K562 (cell line): ENCODE measurements at regions not wholly inside any gene's neighbourhood (a gene's known extent, or its start where the extent isn't known, plus 50 kb on each side); places are given as distances from the start of the nearest gene placed in this dataset.
"Not testable (repeated sequence)": the region's sequence is repeated elsewhere in the genome, so short reads cannot be mapped to it uniquely, and the experiment has no call there.

Experiments used
- ATAC-seq: fragments of 200-7000 bp; cut with Tn5 transposase; 3 replicates; pipeline ENCODE4 v1.9.1; 2020; ENCODE audit warnings: moderate library complexity
- BruUV-seq: library from RNA; stranded (reverse); fragments of 400-500 nt; replicated peaks from 2 replicates; lab custom pipeline; 2021; lab: Mats Ljungman, UMichigan
- CTCF ChIA-PET: fragments of 300-600 bp; formaldehyde crosslinking; extraction: SDS; loops from one replicate; lab custom pipeline; 2021; ENCODE audit warnings: low intra/inter-chr PET ratio; lab: Yijun Ruan, JAX
- POLR2A ChIA-PET: fragments of 300-600, 350-650 bp; sonication (Branson Sonifier 250); formaldehyde crosslinking; extraction: SDS; loops from one replicate; lab custom pipeline; 2021; ENCODE audit warnings: antibody characterized with exemption, inconsistent platforms; lab: Yijun Ruan, JAX
- DNase-seq, 4 experiments: peaks; one replicate each; pipeline versions ENCODE4 v3.0.0 to v3.0.0-alpha.2; 2011 to 2018; ENCODE audit warnings: low spot score in 3 of 4, mixed read lengths in 3 of 4; ENCODE audit errors: extremely low read depth in 1 of 4
- FAIRE-seq: peaks from 2 replicates; lab custom pipeline; 2011; peaks lifted over from hg19 to GRCh38; lab: Jason Lieb, UNC
- H2AFZ ChIP-seq: 2 replicates; pipeline ENCODE4 v1.6.0; 2011; ENCODE audit warnings: low read depth, low read length, control low read depth, inconsistent platforms
- H3K27ac ChIP-seq: fragments of 200-600 bp; 3 replicates; pipeline ENCODE4 v1.8.0; 2011; ENCODE audit warnings: low read depth, mild to moderate bottlenecking, control low read depth, inconsistent platforms, low read length, moderate library complexity, mixed read lengths; ENCODE audit errors: extremely low read depth
- H3K27me3 ChIP-seq, 2 experiments: fragments of 300-600 bp in 1 of 2; 2 replicates in 1 of 2; 3 replicates in 1 of 2; pipeline versions ENCODE4 v1.6.0 to v1.8.0; 2011; ENCODE audit warnings: inconsistent platforms in 2 of 2, low read length in 2 of 2, mild to moderate bottlenecking in 1 of 2, mixed read lengths in 1 of 2, moderate library complexity in 1 of 2; ENCODE audit not compliant: control insufficient read depth in 2 of 2, insufficient read depth in 2 of 2
- H3K36me3 ChIP-seq: fragments of 300-600 bp; 3 replicates; pipeline ENCODE4 v1.8.0; 2011; ENCODE audit warnings: mild to moderate bottlenecking, low read length, inconsistent platforms; ENCODE audit not compliant: control insufficient read depth, insufficient read depth
- H3K4me1 ChIP-seq, 2 experiments: fragments of 200-600 bp in 1 of 2; replicated peaks in 1 of 2; 2 replicates in 1 of 2; 3 replicates in 1 of 2; pipeline versions ENCODE4 v1.5.1 to v1.8.0; 2011; ENCODE audit warnings: inconsistent platforms in 2 of 2, low read length in 2 of 2, mild to moderate bottlenecking in 1 of 2, mixed read lengths in 1 of 2, moderate library complexity in 1 of 2; ENCODE audit not compliant: control insufficient read depth in 2 of 2, insufficient read depth in 2 of 2
- H3K4me2 ChIP-seq: 2 replicates; pipeline ENCODE4 v1.6.1; 2011; ENCODE audit warnings: low read length, control low read depth, inconsistent platforms, mixed read lengths; ENCODE audit not compliant: insufficient read depth
- H3K4me3 ChIP-seq: fragments of 200-600 bp; sonication (generic), shearing (Covaris generic); 2 replicates; pipeline ENCODE4 v1.5.1; 2016; ENCODE audit warnings: control low read depth, inconsistent platforms
- H3K79me2 ChIP-seq: fragments of 200-600 bp; 3 replicates; pipeline ENCODE4 v1.8.0; 2011; ENCODE audit warnings: low read length, inconsistent platforms; ENCODE audit not compliant: control insufficient read depth, insufficient read depth
- H3K9ac ChIP-seq, 2 experiments: 2 replicates each; pipeline versions ENCODE4 v1.6.0 to v1.6.1; 2011; ENCODE audit warnings: low read depth in 2 of 2, low read length in 2 of 2, control low read depth in 1 of 2, inconsistent platforms in 1 of 2, mild to moderate bottlenecking in 1 of 2, mixed read lengths in 1 of 2; ENCODE audit not compliant: insufficient read depth in 1 of 2
- H3K9me1 ChIP-seq: one replicate; pipeline ENCODE4 v1.6.0; 2011; ENCODE audit warnings: inconsistent platforms, mild to moderate bottlenecking, low read length, moderate library complexity; ENCODE audit not compliant: control insufficient read depth, insufficient read depth
- H3K9me3 ChIP-seq: replicated peaks from 2 replicates; pipeline ENCODE4 v1.5.1; 2011; ENCODE audit warnings: low read depth, low read length, inconsistent platforms; ENCODE audit not compliant: control insufficient read depth, insufficient read depth
- H4K20me1 ChIP-seq: replicated peaks from 2 replicates; pipeline ENCODE4 v1.6.1; 2011; ENCODE audit warnings: low read length, inconsistent platforms, mixed read lengths; ENCODE audit not compliant: control insufficient read depth, insufficient read depth
- C11orf30 ChIP-seq: fragments of 450-650 bp; IDR thresholded peaks from 2 replicates; pipeline ENCODE4 v1.6.1; 2016; ENCODE audit warnings: low read depth, mild to moderate bottlenecking
- MAFF ChIP-seq: IDR thresholded peaks from 2 replicates; pipeline ENCODE4 v1.6.1; 2012; ENCODE audit warnings: low read length, improper control_type of control experiment
- MAFG ChIP-seq: fragments of 450-650 bp; conservative IDR thresholded peaks from 2 replicates; pipeline ENCODE4 v1.6.1; 2016; ENCODE audit warnings: missing genetic modification characterization, missing compliant biosample characterization
- MAFK ChIP-seq: IDR thresholded peaks from 2 replicates; pipeline ENCODE4 v1.6.1; 2011; ENCODE audit warnings: low read length, improper control_type of control experiment
- ZNF316 ChIP-seq: fragments of 450-650 bp; IDR thresholded peaks from 2 replicates; pipeline ENCODE4 v1.6.1; 2016
- WGBS: fragments of 100-300 bp; shearing (Covaris generic); methylation state at CpG from one replicate; pipeline ENCODE4 v1.1.6; 2016; ENCODE audit warnings: low coverage, mixed read lengths; ENCODE audit not compliant: insufficient coverage; ENCODE audit errors: missing lambda C conversion rate; 5-methylcytosine and 5-hydroxymethylcytosine counted together
- in situ Hi-C: fragments of 300-500 bp; cut with MboI; formaldehyde crosslinking; loops from 4 replicates; pipeline ENCODE4 v1.15.0; 2018; ENCODE audit warnings: inconsistent platforms, mixed read lengths
- intact Hi-C: fragments of 100-400 bp; cut with micrococcal nuclease; formaldehyde crosslinking; loops from 2 replicates; pipeline ENCODE4 v1.14.2; 2022

DNA sequence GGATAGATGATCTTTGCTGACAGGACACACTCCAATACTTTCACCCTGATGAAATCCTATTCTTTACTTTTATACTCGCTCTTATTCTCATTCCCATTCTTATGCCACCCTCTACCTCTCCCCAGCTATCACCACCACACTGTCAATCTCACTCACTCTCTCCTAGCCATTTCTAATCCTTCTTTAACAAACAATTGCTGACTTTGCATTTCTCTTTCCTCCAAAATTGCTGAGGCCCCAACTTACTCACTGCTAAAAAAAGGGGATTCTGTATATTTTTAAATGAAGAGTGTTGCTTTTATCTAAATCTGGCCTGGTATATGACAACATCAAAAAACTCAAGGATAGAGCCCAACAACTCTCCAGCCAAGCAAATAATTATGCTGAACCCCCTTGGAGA is 515.4 kb downstream of the MATN1 start:
- H3K36me3 ChIP-seq, H3K9me1 ChIP-seq, H3K9me3 ChIP-seq, H3K4me2 ChIP-seq, H3K79me2 ChIP-seq, CTCF ChIA-PET, FAIRE-seq, H2AFZ ChIP-seq: not testable (repeated sequence)
- POLR2A ChIA-PET = interaction anchor here (1.4 kb wide), 1 partner anchor 14 kb away, joined by 4 read pairs; no protein-coding TSS in a partner anchor
- WGBS = 0% methylated on average over 1 of the region's 1 CpG
- peaks cover 15 to 23% of the 10 kb centered on the region in 2 experiments; a peak in 3 of 5 replicates for H3K27me3 ChIP-seq
- peak; percentile 93 for TF ChIP-seq MAFG
- TF ChIP-seq MAFK = peak; percentile 90
- TF ChIP-seq ZNF316 = peak; percentile 96
- peak; percentile 88 for TF ChIP-seq MAFF
- TF ChIP-seq C11orf30 = peak; percentile 93
- TF ChIP-seq, all 486 proteins: peak for 5; not testable (repeated sequence) for 481
- H3K4me3 ChIP-seq, ATAC-seq, DNase-seq, in situ Hi-C loops, H4K20me1 ChIP-seq, H3K4me1 ChIP-seq, intact Hi-C loops, H3K27ac ChIP-seq, BruUV-seq, H3K9ac ChIP-seq: not testable (repeated sequence)

DNA sequence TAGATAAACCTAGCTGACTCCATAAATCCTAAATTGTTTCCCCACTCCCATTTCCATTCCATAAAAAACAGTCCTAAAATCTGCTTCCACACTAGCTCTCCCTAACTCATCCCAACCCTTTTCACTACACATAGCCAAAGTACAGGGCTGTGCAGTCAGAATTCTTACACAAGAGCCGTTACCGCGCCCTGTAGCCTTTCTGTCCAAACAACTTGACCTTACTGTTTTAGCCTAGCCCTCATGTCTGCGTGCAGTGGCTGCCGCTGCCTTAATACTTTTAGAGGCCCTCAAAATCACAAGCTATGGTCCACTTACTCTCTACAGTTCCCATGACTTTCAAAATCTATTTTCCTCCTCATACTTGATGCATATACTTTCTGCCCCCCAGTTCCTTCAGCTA is 516.8 kb downstream of the MATN1 start:
- WGBS = 2% methylated on average over 5 of the region's 5 CpGs
- H4K20me1 ChIP-seq, H3K27ac ChIP-seq, H3K4me2 ChIP-seq, H3K9me3 ChIP-seq, CTCF ChIA-PET, H3K9me1 ChIP-seq, H2AFZ ChIP-seq, DNase-seq, H3K4me3 ChIP-seq, H3K9ac ChIP-seq, H3K4me1 ChIP-seq, ATAC-seq, intact Hi-C loops, H3K79me2 ChIP-seq, H3K36me3 ChIP-seq, in situ Hi-C loops, BruUV-seq, FAIRE-seq: not testable (repeated sequence)
- H3K27me3 ChIP-seq = peaks cover 15 to 18% of the 10 kb centered on the region in 2 experiments; a peak in 3 of 5 replicates
- POLR2A ChIA-PET = interaction anchor here (1.4 kb wide), 1 partner anchor 12 kb away, joined by 4 read pairs; no protein-coding TSS in a partner anchor

DNA sequence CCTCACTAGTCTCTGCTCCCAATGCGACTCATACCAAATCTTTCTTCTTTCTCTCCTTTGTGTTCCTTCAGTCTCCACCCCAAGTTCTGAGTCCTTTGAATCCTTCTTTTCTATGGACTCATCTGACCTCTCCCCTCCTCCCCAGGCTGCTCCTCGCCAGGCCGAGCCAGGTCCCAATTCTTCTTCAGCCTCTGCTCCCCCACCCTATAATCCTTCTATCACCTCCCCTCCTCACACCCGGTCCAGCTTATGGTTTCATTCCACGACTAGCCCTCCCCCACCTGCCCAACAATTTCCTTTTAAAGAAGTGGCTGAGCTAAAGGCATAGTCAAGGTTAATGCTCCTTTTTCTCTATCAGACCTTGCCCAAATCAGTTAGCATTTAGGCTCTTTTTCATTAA is 518.5 kb downstream of the MATN1 start:
- H3K79me2 ChIP-seq, H4K20me1 ChIP-seq, in situ Hi-C loops, H3K36me3 ChIP-seq, H3K9me3 ChIP-seq, ATAC-seq, H3K4me2 ChIP-seq, H3K4me1 ChIP-seq, H3K27ac ChIP-seq, DNase-seq, H3K9me1 ChIP-seq, CTCF ChIA-PET, BruUV-seq, H3K4me3 ChIP-seq, H2AFZ ChIP-seq, POLR2A ChIA-PET, H3K9ac ChIP-seq, FAIRE-seq, intact Hi-C loops: not testable (repeated sequence)
- H3K27me3 ChIP-seq = peaks cover 12 to 13% of the 10 kb centered on the region in 2 experiments; a peak in 3 of 5 replicates
- 0% methylated on average over 5 of the region's 5 CpGs for WGBS
